Pancreas (tissue), 10 donors: ENCODE measurements at regions not wholly inside any gene's neighbourhood (a gene's known extent, or its start where the extent isn't known, plus 50 kb on each side); places are given as distances from the start of the nearest gene placed in this dataset.

Source experiments
- ATAC-seq, 4 donors: fragments of 200-7000 bp; cut with Tn5 transposase; one replicate each; pipeline versions ENCODE4 v1.8.0 to v1.9.1; 2020; ENCODE audit warnings: mild to moderate bottlenecking in 4 of 4, moderate library complexity in 4 of 4
- DNase-seq, 6 donors: peaks; one replicate each; pipeline ENCODE4 v3.0.0-alpha.2; 2020
- FAIRE-seq: peaks from 2 replicates; lab custom pipeline; 2012; peaks lifted over from hg19 to GRCh38; lab: Jason Lieb, UNC
- H3K27ac ChIP-seq, 4 donors: fragments of 200-600 bp; sonication (generic); 1 replicate in 3 of 4; 2 replicates in 1 of 4; pipeline versions ENCODE4 v1.5.0 to v1.8.0; 2020
- H3K27me3 ChIP-seq, 4 donors: fragments of 200-600 bp; one replicate each; pipeline ENCODE4 v1.8.0; 2021
- H3K36me3 ChIP-seq, 3 donors: fragments of 200-600 bp; sonication (generic) in 1 of 3; one replicate each; pipeline versions ENCODE4 v1.5.0 to v1.8.0; 2020 to 2021
- H3K4me1 ChIP-seq, 3 donors: fragments of 200-600 bp; one replicate each; pipeline ENCODE4 v1.8.0; 2021
- H3K4me3 ChIP-seq, 4 donors: fragments of 200-600 bp; sonication (generic) in 2 of 4; one replicate each; pipeline versions ENCODE4 v1.5.0 to v1.8.0; 2020 to 2021
- H3K9me3 ChIP-seq, 4 donors: fragments of 200-600 bp; one replicate each; pipeline ENCODE4 v1.8.0; 2021
- WGBS, 2 donors: extraction: QIAGEN DNeasy Blood & Tissue Kit; methylation state at CpG; one replicate each; pipeline ENCODE4 v1.1.7; 2013; 5-methylcytosine and 5-hydroxymethylcytosine counted together
- intact Hi-C, 3 donors: fragments of 100-400 bp; cut with DNase I; formaldehyde crosslinking; loops; one replicate each; pipeline versions ENCODE4 v1.11.1 to v1.14.2; 2022
- TF ChIP-seq, protein P1 (sequence below), 4 donors: fragments of 200-600 bp; sonication (generic) in 3 of 4; IDR thresholded peaks; one replicate each; pipeline versions ENCODE4 v1.5.0 to v1.8.0; 2021; ENCODE audit warnings: antibody characterized with exemption in 4 of 4
- donor health status: healthy with polysubstance abuse.
- donor health status: DM: no; HTN: no; CAD: no; lungs with moderate emphysema.
- donor health status: DM: no; HTN: no; CAD: no.
- donor health status: control.
- donor health status: control.
- donor health status: Bipolar disorder and iron deficiency.
- donor health status: DM: yes; HTN: yes; CAD: no.
- donor health status: DM: no; HTN: no; CAD: no.
- donor health status: DM: no; HTN: no; CAD: no.
- donor health status: DM: yes; HTN: yes; CAD: no.

DNA sequence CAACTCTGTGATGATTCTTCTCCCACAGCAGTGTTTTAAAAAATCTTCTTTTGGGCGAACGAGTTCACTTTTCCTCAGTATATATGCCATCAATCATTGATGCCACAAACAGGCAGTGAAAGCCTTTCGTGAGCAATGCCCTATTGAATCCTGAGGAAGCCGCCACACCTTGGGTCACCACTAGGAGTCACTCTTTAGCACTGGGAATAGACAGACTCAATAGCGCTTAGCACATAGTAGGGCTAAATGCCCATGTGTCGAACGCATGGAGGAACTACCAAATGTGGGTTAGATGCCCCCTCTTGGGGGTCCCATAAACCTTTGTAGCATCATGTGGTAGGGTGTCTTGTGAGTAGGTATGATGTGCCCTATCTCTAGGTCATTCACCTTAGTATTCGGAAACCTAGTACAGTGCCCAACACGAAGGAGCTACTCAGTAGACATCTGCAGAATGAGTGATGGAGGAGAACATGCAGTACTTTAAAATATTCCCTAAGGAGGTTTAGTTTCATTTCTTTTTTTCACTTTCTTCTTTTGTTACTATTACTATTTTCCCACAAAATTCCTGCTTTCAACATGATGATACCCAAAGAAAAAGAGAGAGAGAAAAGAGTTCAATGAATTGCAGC, 603.7 kb downstream of the BNC2 start:
- WGBS, 2 donors: 74 to 82% methylated on average over 9 of the region's 9 CpGs
- intact Hi-C loops: no loop called here
- Histone ChIP-seq H3K4me1 (no peaks in the 10 kb centered on the region), H3K36me3 (no peaks in the 10 kb centered on the region), H3K4me3 (peak overlapping the region in 2 of 4 donors; percentile 24 to 31), H3K27me3 (no peaks in the 10 kb centered on the region), H3K9me3 (no peaks in the 10 kb centered on the region), H3K27ac (peak overlapping the region in 1 of 4 donors; percentile 28)
- FAIRE-seq (no peak), DNase-seq (no peak), ATAC-seq (peak in 2 of 4 donors; percentile 22 to 31)
- TF ChIP-seq, protein P1, sequence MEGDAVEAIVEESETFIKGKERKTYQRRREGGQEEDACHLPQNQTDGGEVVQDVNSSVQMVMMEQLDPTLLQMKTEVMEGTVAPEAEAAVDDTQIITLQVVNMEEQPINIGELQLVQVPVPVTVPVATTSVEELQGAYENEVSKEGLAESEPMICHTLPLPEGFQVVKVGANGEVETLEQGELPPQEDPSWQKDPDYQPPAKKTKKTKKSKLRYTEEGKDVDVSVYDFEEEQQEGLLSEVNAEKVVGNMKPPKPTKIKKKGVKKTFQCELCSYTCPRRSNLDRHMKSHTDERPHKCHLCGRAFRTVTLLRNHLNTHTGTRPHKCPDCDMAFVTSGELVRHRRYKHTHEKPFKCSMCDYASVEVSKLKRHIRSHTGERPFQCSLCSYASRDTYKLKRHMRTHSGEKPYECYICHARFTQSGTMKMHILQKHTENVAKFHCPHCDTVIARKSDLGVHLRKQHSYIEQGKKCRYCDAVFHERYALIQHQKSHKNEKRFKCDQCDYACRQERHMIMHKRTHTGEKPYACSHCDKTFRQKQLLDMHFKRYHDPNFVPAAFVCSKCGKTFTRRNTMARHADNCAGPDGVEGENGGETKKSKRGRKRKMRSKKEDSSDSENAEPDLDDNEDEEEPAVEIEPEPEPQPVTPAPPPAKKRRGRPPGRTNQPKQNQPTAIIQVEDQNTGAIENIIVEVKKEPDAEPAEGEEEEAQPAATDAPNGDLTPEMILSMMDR (IDR thresholded peaks at IDR 0.05): peak in 1 of 4 donors; percentile 9

GRCh38 chr9:16267281-16268066, 603.0 kb downstream of the BNC2 start:
- FAIRE-seq: no peak
- Histone ChIP-seq H3K36me3 (no peaks in the 10 kb centered on the region), H3K27me3 (no peaks in the 10 kb centered on the region), H3K9me3 (no peaks in the 10 kb centered on the region), H3K4me1 (no peaks in the 10 kb centered on the region), H3K27ac (peak overlapping the region in 2 of 4 donors; percentile 28 to 29), H3K4me3 (peak overlapping the region in 2 of 4 donors; percentile 24 to 31)
- intact Hi-C loops: no loop called here
- no peak for DNase-seq
- WGBS, 2 donors: 9 to 11% methylated on average over 10 of the region's 10 CpGs
- TF ChIP-seq, protein P1 (IDR thresholded peaks at IDR 0.05): no peak
- peak; percentile 72 to 82 (median 80) for ATAC-seq

- TF ChIP-seq, protein P1 (IDR thresholded peaks at IDR 0.05): no peak
- ATAC-seq: peak in 3 of 4 donors; percentile 27 to 42 (median 31)
Measured at GRCh38 chr9:16268067-16268881, 602.2 kb downstream of the BNC2 start.

GRCh38 chr9:16271967-16272366, 598.5 kb downstream of the BNC2 start:
- ATAC-seq (no peak), FAIRE-seq (no peak), DNase-seq (no peak)
- Histone ChIP-seq H3K36me3 (no peaks in the 10 kb centered on the region), H3K9me3 (no peaks in the 10 kb centered on the region), H3K4me1 (no peaks in the 10 kb centered on the region), H3K27me3 (no peaks in the 10 kb centered on the region), H3K27ac (no peak overlapping the region), H3K4me3 (no peak overlapping the region)
- WGBS, 2 donors: 80 to 84% methylated on average over 9 of the region's 9 CpGs
- TF ChIP-seq, protein P1 (IDR thresholded peaks at IDR 0.05): no peak
- intact Hi-C loops: no loop called here

More at GRCh38 chr9:16268067-16268881, 602.2 kb downstream of the BNC2 start:
- Histone ChIP-seq H3K9me3 (no peaks in the 10 kb centered on the region), H3K4me3 (no peak overlapping the region), H3K36me3 (no peaks in the 10 kb centered on the region), H3K4me1 (no peaks in the 10 kb centered on the region), H3K27ac (no peak overlapping the region), H3K27me3 (no peaks in the 10 kb centered on the region)
- FAIRE-seq: no peak
- intact Hi-C loops: no loop called here
- 92 to 94% methylated on average over 15 of the region's 15 CpGs for WGBS, 2 donors
- no peak for DNase-seq
